A549 (cell line): ENCODE measurements at regions not wholly inside any gene's neighbourhood (a gene's known extent, or its start where the extent isn't known, plus 50 kb on each side); places are given as distances from the start of the nearest gene placed in this dataset.

Source experiments
- ATAC-seq, 2 experiments: fragments of 200-7000 bp in 1 of 2; fragments of >200 bp in 1 of 2; cut with Nextera tagmentation in 1 of 2; cut with Tn5 transposase in 1 of 2; 3 replicates each; pipeline versions ENCODE4 v1.8.0 to v1.9.1; 2018 to 2020; ENCODE audit warnings: mild to moderate bottlenecking in 1 of 2, moderate library complexity in 1 of 2
- CTCF ChIA-PET: fragments of 300-600 bp; sonication (Branson Sonifier 250); formaldehyde crosslinking; extraction: SDS; loops from one replicate; lab custom pipeline; 2021; ENCODE audit warnings: antibody characterized with exemption, inconsistent platforms; lab: Yijun Ruan, JAX
- POLR2A ChIA-PET: fragments of 350-600 bp; formaldehyde crosslinking; extraction: SDS; loops from one replicate; lab custom pipeline; 2021; ENCODE audit warnings: antibody characterized with exemption, inconsistent platforms; lab: Yijun Ruan, JAX
- DNase-seq, 2 experiments: peaks; one replicate each; pipeline versions ENCODE4 v3.0.0 to v3.0.0-alpha.2; 2011 to 2016; ENCODE audit warnings: low read depth in 1 of 2, low spot score in 1 of 2
- FAIRE-seq: peaks from 2 replicates; lab custom pipeline; 2011; peaks lifted over from hg19 to GRCh38; lab: Jason Lieb, UNC
- H3K27ac ChIP-seq, 2 experiments: fragments of >200 bp; sonication (Bioruptor Twin); formaldehyde crosslinking; 3 replicates each; pipeline ENCODE4 v1.5.1; 2016 to 2017
- H3K4me1 ChIP-seq: fragments of >200 bp; sonication (Bioruptor Twin); formaldehyde crosslinking; 3 replicates; pipeline ENCODE4 v1.6.1; 2016
- H3K4me2 ChIP-seq: fragments of >200 bp; sonication (Bioruptor Twin); formaldehyde crosslinking; 3 replicates; pipeline ENCODE4 v1.6.1; 2016
- H3K4me3 ChIP-seq: fragments of >200 bp; sonication (Bioruptor Twin); formaldehyde crosslinking; 3 replicates; pipeline ENCODE4 v1.5.1; 2016
- H3K9me3 ChIP-seq: fragments of >200 bp; sonication (Bioruptor Twin); formaldehyde crosslinking; 3 replicates; pipeline ENCODE4 v1.6.1; 2016
- CHD4 ChIP-seq: fragments of 200-600 bp; sonication (generic); IDR thresholded peaks from 2 replicates; pipeline ENCODE4 v1.6.1; 2016; ENCODE audit warnings: antibody characterized with exemption, mild to moderate bottlenecking, borderline replicate concordance
- EP300 ChIP-seq, 2 experiments: fragments of >200 bp; sonication (Bioruptor Twin); formaldehyde crosslinking; IDR thresholded peaks; 2 replicates in 1 of 2; 3 replicates in 1 of 2; pipeline ENCODE4 v1.6.1; 2016 to 2017
- FOSL2 ChIP-seq, 2 experiments: fragments of 450-650 bp in 1 of 2; fragments of >200 bp in 1 of 2; sonication (Bioruptor Twin) in 1 of 2; formaldehyde crosslinking; IDR thresholded peaks; 2 replicates each; pipeline versions ENCODE4 v1.5.0 to v1.6.1; 2016 to 2020; ENCODE audit warnings: mild to moderate bottlenecking in 1 of 2, moderate library complexity in 1 of 2
- GATA3 ChIP-seq: IDR thresholded peaks from 2 replicates; pipeline ENCODE4 v1.6.1; 2012; ENCODE audit warnings: borderline replicate concordance
- KDM1A ChIP-seq: fragments of 200-600 bp; sonication (generic); IDR thresholded peaks from 2 replicates; pipeline ENCODE4 v1.6.1; 2016; ENCODE audit warnings: low read depth, mild to moderate bottlenecking
- MAFK ChIP-seq: fragments of 450-650 bp; IDR thresholded peaks from 2 replicates; pipeline ENCODE4 v1.6.1; 2014; ENCODE audit not compliant: partially characterized antibody
- POLR2AphosphoS2 ChIP-seq: conservative IDR thresholded peaks from 2 replicates; pipeline ENCODE4 v1.6.1; 2012; ENCODE audit warnings: low read length, improper control_type of control experiment, inconsistent platforms
- RCOR1 ChIP-seq: fragments of 150-350 bp; IDR thresholded peaks from 2 replicates; pipeline ENCODE4 v1.6.1; 2014; ENCODE audit warnings: antibody characterized with exemption, low read length, low read depth
- RFX5 ChIP-seq: fragments of 450-650 bp; IDR thresholded peaks from 2 replicates; pipeline ENCODE4 v1.7.1; 2014; ENCODE audit warnings: antibody characterized with exemption, mild to moderate bottlenecking, moderate library complexity
- SMC3 ChIP-seq: fragments of >200 bp; sonication (Bioruptor Twin); formaldehyde crosslinking; IDR thresholded peaks from 3 replicates; pipeline ENCODE4 v1.6.1; 2018; ENCODE audit warnings: inconsistent platforms
- TP53 ChIP-seq: fragments of 250-450 bp; sonication (Bioruptor Pico); IDR thresholded peaks from 2 replicates; pipeline ENCODE4 v1.5.0; 2021; ENCODE audit warnings: mild to moderate bottlenecking, moderate library complexity
- ZC3H11A ChIP-seq: fragments of 450-650 bp; IDR thresholded peaks from 2 replicates; pipeline ENCODE4 v1.6.1; 2014; ENCODE audit warnings: antibody characterized with exemption, mild to moderate bottlenecking
- ZFP36 ChIP-seq: fragments of 450-650 bp; IDR thresholded peaks from 2 replicates; pipeline ENCODE4 v1.6.1; 2014; ENCODE audit warnings: borderline replicate concordance; ENCODE audit not compliant: partially characterized antibody
- ZNF302 ChIP-seq: fragments of 250-450 bp; sonication (Bioruptor Pico); IDR thresholded peaks from 2 replicates; pipeline ENCODE4 v1.9.0; 2021; ENCODE audit warnings: inconsistent platforms, mild to moderate bottlenecking, moderate library complexity
- ZSCAN20 ChIP-seq: fragments of 250-450 bp; sonication (Bioruptor Pico); IDR thresholded peaks from 2 replicates; pipeline ENCODE4 v1.8.0; 2022; ENCODE audit warnings: mild to moderate bottlenecking, moderate library complexity
- WGBS: methylation state at CpG from one replicate; pipeline ENCODE4 v1.1.6; 2017; ENCODE audit errors: missing lambda C conversion rate; 5-methylcytosine and 5-hydroxymethylcytosine counted together
- TF ChIP-seq, protein P1 (sequence below): fragments of 250-450 bp; sonication (Bioruptor Pico); IDR thresholded peaks from 2 replicates; pipeline ENCODE4 v1.5.0; 2020; ENCODE audit warnings: low read depth, mild to moderate bottlenecking, moderate library complexity
- TF ChIP-seq, protein P2 (sequence below): fragments of 150-350 bp; IDR thresholded peaks from 2 replicates; pipeline ENCODE4 v1.6.1; 2014; ENCODE audit warnings: low read depth, mild to moderate bottlenecking, low read length
- TF ChIP-seq, protein P3 (sequence below): IDR thresholded peaks from 2 replicates; pipeline ENCODE4 v1.6.1; 2012; ENCODE audit warnings: low read depth, borderline replicate concordance
- TF ChIP-seq, protein P4 (sequence below): fragments of >200 bp; sonication (Bioruptor Twin); formaldehyde crosslinking; IDR thresholded peaks from 2 replicates; pipeline ENCODE4 v1.6.1; 2016
- TF ChIP-seq, protein P5 (sequence below): fragments of >200 bp; sonication (Bioruptor Twin); formaldehyde crosslinking; IDR thresholded peaks from 3 replicates; pipeline ENCODE4 v1.5.1; 2016

DNA sequence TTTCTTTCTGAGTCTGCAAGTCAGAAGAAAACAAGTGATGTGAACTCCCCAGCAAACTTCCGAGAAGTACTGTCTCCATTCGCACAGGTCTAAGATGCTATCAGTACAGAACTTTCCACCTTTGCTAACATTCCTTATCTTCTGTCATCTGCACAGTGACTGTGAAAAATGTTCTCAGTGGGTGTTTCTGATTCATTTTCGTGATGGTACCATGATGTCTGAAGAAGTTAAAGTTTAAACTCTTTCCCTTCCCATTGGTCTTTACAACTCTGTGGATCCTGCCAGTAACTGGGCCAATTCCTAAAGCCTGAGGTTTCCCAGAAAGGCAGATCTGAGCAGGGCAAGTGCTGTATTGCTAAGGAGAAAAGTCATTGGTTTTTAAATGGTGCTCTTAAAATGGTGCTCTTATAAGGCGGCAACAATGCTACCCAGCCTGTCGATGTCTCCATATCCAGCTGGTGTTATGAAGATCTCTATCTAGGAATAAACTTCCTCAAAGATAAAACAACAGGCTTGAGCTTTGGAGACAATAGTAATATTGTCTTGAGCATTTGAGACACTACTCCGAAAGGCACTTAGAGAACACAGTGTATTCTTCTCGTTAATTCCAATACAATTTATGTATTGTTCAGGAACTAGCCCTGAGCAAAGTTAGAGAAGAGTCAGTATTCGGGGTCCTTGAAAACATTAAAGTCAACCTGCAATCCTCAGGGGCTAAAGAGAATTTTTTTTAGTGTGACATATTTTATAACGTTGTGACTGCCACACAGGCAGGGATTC lies 232.3 kb downstream of the OSR1 start:
- FAIRE-seq = no peak
- CTCF ChIA-PET = interaction anchor here (0.6 kb wide), 1 partner anchor 15 kb away, joined by 3 read pairs; no protein-coding TSS in a partner anchor
- no peak for ATAC-seq
- POLR2A ChIA-PET = interaction anchor here (0.7 kb wide), 1 partner anchor 1453 kb away, joined by 4 read pairs; no protein-coding TSS in a partner anchor
- H3K4me1 ChIP-seq = peaks cover 20% of the 10 kb centered on the region
- no peaks in the 10 kb centered on the region for H3K9me3 ChIP-seq
- H3K4me2 ChIP-seq = no peak overlapping the region
- no peak for DNase-seq
- TF ChIP-seq CHD4 = no peak
- peak; percentile 17; the same call in 1 of the 2 replicates for TF ChIP-seq GATA3
- no peak overlapping the region for H3K4me3 ChIP-seq
- WGBS = 80% methylated on average over 9 of the region's 9 CpGs
- no peak overlapping the region for H3K27ac ChIP-seq

DNA sequence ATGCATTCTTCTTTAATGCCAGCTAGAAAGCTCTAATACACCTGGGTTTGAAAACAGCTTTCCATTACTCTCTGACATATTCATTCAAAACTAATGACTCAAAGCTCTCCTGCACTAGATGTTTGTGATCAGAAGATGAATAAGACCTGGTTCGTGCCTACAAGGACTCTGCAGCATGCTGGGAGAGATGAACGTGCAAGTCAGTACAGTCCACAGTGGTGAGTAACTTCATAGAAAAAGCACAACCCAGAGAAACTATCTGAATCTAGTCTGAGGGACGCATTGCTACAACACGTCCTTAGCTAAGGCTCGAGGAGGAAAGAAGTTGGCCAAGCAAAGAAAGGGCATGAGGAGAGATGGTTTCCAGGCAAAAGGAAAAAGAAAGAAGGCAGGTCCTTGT lies 234.3 kb downstream of the OSR1 start:
- ChIA-PET CTCF (interaction anchor here (0.6 to 1.1 kb wide), 3 partner anchors 9 to 191 kb away, joined by 3 to 4 read pairs (median 3); no protein-coding TSS in a partner anchor), POLR2A (interaction anchor here (1.2 kb wide), 1 partner anchor 17 kb away, joined by 6 read pairs; no protein-coding TSS in a partner anchor)
- no peaks in the 10 kb centered on the region for H3K9me3 ChIP-seq
- TF ChIP-seq RFX5 = no peak
- TF ChIP-seq ZC3H11A = no peak
- TF ChIP-seq MAFK = no peak
- TF ChIP-seq, protein P1, sequence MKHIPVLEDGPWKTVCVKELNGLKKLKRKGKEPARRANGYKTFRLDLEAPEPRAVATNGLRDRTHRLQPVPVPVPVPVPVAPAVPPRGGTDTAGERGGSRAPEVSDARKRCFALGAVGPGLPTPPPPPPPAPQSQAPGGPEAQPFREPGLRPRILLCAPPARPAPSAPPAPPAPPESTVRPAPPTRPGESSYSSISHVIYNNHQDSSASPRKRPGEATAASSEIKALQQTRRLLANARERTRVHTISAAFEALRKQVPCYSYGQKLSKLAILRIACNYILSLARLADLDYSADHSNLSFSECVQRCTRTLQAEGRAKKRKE (CRISPR knock-in tag) = no peak
- TF ChIP-seq SMC3 = no peak
- TF ChIP-seq KDM1A = no peak
- TF ChIP-seq ZFP36 = no peak
- H3K4me1 ChIP-seq = peaks cover 9% of the 10 kb centered on the region; the same call in 1 of the 3 replicates
- H3K4me3 ChIP-seq = no peak overlapping the region
- H3K4me2 ChIP-seq = peak overlapping the region; percentile 24; the same call in 2 of the 3 replicates
- WGBS = 37% methylated on average over 5 of the region's 5 CpGs
- FAIRE-seq (no peak), DNase-seq (peak in 1 of 2 experiments; percentile 42), ATAC-seq (peak; percentile 76 to 86)
- H3K27ac ChIP-seq = peak overlapping the region in 1 of 2 experiments; percentile 5; a peak in 1 of 6 replicates

DNA sequence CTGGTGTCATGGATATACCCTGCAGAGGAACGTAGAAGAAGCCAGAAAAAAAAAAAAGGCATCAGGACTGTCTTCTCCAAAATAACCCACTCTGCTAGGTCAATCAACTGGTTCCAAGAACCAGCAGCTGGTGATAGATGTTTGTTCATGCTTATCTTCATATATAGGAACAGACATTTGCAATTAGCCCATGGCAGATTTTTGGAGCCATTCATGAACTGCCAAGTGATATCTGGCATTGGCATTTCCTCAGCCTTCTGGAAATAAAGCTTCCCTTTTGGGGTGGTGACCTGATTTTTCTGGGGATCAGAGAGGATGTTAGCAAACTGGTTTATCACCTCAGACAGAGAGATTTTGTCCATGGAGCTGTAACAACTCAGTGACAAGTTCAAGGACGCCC lies 234.9 kb downstream of the OSR1 start:
- Histone ChIP-seq H3K27ac (no peak overlapping the region), H3K4me1 (peaks cover 9% of the 10 kb centered on the region; the same call in 1 of the 3 replicates), H3K4me2 (no peak overlapping the region), H3K4me3 (no peak overlapping the region), H3K9me3 (no peaks in the 10 kb centered on the region)
- ATAC-seq (no peak), FAIRE-seq (no peak), DNase-seq (no peak)
- WGBS = 75% methylated on average over 2 of the region's 2 CpGs
- POLR2A ChIA-PET = interaction anchor here (1.2 kb wide), 1 partner anchor 18 kb away, joined by 6 read pairs; no protein-coding TSS in a partner anchor
- TF ChIP-seq FOSL2 (IDR thresholded peaks at IDR 0.05) = no peak
- no peak for TF ChIP-seq FOSL2 (CRISPR knock-in tag; IDR thresholded peaks at IDR 0.05)
- TF ChIP-seq EP300 (IDR thresholded peaks at IDR 0.05) = no peak
- TF ChIP-seq TP53 (CRISPR knock-in tag) = no peak
- TF ChIP-seq, protein P2, sequence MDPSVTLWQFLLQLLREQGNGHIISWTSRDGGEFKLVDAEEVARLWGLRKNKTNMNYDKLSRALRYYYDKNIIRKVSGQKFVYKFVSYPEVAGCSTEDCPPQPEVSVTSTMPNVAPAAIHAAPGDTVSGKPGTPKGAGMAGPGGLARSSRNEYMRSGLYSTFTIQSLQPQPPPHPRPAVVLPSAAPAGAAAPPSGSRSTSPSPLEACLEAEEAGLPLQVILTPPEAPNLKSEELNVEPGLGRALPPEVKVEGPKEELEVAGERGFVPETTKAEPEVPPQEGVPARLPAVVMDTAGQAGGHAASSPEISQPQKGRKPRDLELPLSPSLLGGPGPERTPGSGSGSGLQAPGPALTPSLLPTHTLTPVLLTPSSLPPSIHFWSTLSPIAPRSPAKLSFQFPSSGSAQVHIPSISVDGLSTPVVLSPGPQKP = no peak
- CTCF ChIA-PET = interaction anchor here (0.6 to 1.1 kb wide), 3 partner anchors 10 to 192 kb away, joined by 3 to 4 read pairs (median 3); no protein-coding TSS in a partner anchor

DNA sequence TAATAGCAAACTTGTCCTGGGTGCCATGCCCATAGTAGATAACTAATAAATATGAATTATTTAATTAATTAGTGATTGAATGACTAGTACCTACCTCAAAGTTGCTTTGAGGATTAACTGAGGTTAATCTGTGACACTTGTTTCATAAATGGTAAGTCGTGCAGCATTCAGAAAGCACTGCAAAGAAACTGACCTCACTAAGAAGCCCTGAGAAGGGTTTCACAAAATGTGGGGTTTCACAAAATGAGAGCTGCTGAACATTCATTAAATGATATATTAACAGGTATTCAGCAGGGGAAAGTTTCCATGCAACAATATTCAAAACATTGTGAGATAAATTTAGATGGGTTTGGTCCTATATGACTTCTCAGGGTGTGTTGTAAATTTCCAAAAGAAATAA lies 236.2 kb downstream of the OSR1 start:
- Histone ChIP-seq H3K4me1 (peaks cover 9% of the 10 kb centered on the region; the same call in 1 of the 3 replicates), H3K4me3 (no peak overlapping the region), H3K4me2 (no peak overlapping the region), H3K27ac (no peak overlapping the region), H3K9me3 (no peaks in the 10 kb centered on the region)
- POLR2A ChIA-PET = no interaction called here
- ATAC-seq = no peak
- no peak for DNase-seq
- 53% methylated on average over 1 of the region's 1 CpG for WGBS
- TF ChIP-seq, protein P3, sequence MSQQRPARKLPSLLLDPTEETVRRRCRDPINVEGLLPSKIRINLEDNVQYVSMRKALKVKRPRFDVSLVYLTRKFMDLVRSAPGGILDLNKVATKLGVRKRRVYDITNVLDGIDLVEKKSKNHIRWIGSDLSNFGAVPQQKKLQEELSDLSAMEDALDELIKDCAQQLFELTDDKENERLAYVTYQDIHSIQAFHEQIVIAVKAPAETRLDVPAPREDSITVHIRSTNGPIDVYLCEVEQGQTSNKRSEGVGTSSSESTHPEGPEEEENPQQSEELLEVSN = no peak
- no peak for TF ChIP-seq ZNF302
- TF ChIP-seq POLR2AphosphoS2 = no peak
- no peak for TF ChIP-seq TP53 (CRISPR knock-in tag)
- TF ChIP-seq RCOR1 = no peak
- no peak for TF ChIP-seq ZSCAN20 (CRISPR knock-in tag)
- TF ChIP-seq, protein P4, sequence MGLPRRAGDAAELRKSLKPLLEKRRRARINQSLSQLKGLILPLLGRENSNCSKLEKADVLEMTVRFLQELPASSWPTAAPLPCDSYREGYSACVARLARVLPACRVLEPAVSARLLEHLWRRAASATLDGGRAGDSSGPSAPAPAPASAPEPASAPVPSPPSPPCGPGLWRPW = no peak
- TF ChIP-seq, protein P5, sequence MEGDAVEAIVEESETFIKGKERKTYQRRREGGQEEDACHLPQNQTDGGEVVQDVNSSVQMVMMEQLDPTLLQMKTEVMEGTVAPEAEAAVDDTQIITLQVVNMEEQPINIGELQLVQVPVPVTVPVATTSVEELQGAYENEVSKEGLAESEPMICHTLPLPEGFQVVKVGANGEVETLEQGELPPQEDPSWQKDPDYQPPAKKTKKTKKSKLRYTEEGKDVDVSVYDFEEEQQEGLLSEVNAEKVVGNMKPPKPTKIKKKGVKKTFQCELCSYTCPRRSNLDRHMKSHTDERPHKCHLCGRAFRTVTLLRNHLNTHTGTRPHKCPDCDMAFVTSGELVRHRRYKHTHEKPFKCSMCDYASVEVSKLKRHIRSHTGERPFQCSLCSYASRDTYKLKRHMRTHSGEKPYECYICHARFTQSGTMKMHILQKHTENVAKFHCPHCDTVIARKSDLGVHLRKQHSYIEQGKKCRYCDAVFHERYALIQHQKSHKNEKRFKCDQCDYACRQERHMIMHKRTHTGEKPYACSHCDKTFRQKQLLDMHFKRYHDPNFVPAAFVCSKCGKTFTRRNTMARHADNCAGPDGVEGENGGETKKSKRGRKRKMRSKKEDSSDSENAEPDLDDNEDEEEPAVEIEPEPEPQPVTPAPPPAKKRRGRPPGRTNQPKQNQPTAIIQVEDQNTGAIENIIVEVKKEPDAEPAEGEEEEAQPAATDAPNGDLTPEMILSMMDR = no peak
- FAIRE-seq = no peak
- CTCF ChIA-PET = interaction anchor here (0.6 kb wide), 1 partner anchor 514 kb away, joined by 3 read pairs; no protein-coding TSS in a partner anchor
